NK-92 treated with Interleukin-12 subunit alpha and Interleukin-12 subunit beta, amount 100 ng/mL, for 24 hours (cell line): ENCODE measurements at regions not wholly inside any gene's neighbourhood (a gene's known extent, or its start where the extent isn't known, plus 50 kb on each side); places are given as distances from the start of the nearest gene placed in this dataset.

ENCODE experiments used
- DNase-seq: peaks from one replicate; lab custom pipeline; 2025; lab: John Stamatoyannopoulos, UW

DNA sequence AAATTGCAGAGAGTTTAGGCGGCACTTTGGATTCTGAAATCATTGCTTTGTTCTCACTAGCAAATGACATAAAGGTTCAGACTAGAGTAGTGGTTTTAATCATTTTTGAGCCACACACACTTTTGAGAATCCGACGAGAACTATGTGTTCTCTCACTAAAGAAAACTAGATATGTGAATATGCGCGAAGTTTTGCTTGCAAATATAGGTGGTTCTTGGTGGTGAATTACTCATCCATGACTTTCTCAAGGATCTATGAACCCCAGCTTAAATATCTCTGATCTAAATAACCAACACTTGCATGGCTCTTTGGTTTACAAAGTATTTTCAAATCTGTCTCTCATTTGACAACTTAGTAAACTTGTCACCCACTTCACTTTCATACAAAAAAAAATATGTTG, 54.8 kb downstream of the NOG start:
- no peak for DNase-seq

DNA sequence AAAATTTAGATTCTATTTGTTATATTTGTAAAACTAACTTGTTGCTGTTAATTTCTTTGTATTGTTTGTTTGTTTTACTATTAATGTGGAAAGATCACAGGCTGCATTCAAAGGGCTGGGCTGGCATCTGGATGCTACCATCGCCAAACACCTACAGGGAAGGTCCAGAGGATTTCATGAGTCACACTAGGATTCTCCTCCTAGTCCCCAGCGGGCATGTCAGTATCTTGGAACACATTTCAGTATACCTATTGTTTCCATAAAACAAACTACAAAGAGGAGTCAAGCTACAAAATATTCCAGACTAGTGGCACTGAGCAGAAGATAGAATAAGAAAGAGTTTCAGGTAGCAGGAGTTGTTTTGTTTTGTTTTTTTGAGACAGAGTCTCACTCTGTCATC, 55.3 kb downstream of the NOG start:
- DNase-seq: no peak

DNA sequence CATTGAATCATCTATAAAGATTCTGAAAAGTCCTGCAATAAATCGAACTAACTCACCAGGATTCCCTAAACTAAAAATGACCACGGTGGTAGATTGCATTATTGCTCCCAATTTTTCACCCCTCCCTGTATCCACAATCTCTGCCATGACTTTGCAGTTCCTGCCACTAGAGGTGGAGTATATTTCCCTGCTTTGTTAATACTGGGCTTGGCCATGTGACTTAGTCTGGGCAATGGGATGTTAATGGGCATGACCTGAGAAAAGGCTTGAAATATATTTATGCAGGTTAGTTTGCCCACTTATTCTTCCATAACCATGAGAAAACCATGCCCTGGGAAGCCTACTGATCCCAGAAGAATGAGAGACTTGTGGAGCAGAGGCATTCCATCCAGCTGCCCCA, 59.1 kb downstream of the NOG start:
- no peak for DNase-seq

DNA sequence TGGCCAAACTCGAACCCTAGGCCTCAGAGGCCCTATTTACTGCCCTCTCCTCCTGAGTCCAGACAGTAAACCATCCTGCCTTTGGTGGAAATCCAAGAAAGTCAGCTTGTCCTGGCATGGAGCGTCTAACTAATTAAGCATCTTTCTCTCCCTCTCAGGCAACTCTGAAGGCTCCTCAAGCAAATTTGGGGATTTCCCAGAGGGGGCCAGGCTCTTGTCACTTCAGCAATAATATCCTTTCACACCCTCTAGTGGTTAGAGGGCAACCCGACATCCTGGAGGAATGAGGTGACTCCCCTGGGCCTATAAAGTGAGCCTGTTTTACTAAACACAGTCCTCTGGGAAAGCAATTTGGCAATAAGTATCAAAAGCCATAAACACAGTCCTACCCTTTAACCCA, 60.4 kb downstream of the NOG start:
- peak; percentile 12 for DNase-seq

DNA sequence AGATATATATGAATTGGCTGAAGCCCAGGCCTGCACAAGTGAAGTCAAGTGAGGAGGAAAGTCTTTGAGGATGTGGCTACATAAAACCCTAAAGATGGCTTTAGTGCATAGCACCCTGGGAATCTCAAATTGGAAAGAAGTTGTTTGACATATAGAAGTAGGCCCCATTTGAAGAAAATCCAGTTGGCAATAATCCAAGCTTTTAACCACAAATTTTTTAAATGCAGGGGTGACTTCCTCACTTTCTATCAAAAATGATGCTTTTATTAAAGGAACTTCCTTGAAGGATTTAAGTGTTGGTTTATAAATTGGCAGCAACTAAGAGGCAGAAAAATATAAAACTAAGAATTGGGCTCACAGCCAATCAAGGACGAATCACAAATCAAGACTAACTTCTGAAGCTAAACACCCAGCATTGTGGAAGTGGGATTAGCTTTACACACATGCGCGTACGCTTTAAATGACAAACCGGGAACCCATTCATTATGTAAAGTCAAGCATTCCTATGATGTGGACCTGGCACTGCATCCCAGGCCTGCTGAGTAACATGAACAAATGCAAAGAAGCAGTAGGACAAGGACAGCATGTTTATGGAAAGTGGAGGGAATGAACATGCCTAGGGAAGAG, 63.3 kb downstream of the NOG start:
- DNase-seq: no peak

DNA sequence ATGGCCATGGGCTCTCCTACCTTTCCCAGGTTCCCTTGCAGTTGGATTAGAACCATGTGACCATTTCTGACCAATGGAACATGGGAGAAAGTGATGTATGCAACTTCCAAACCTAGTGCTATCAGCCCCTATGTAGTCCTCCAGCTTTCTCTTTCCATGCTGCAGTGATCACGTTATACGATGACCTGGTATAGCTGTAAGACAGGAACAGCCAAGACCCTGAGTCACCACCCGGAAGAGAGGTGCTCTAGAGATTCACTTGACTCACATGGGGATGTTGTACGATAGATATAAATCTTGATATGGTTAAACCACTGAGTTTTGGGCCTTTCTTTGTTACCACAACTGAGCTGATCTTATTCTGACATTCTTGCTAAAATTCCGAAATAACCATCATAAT, 65.1 kb downstream of the NOG start:
- no peak for DNase-seq

DNA sequence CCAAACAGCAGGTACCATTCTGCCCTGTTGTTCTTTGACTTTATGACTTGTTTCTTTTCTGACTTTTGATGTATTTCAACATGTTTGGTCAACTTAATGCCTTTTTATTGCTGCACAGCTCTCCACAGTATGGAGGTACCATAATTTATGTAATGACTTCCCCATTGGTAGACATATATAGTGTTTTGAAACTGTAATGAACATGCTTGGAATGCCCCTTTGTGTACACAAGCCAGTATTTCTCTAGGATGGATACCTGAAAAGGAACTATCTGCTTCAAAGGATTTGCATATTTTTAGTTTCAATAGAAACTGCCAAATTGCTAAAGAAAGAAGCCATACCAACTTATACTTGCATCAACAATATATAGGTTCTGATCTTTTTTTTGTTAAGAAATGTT, 66.1 kb downstream of the NOG start:
- no peak for DNase-seq

DNA sequence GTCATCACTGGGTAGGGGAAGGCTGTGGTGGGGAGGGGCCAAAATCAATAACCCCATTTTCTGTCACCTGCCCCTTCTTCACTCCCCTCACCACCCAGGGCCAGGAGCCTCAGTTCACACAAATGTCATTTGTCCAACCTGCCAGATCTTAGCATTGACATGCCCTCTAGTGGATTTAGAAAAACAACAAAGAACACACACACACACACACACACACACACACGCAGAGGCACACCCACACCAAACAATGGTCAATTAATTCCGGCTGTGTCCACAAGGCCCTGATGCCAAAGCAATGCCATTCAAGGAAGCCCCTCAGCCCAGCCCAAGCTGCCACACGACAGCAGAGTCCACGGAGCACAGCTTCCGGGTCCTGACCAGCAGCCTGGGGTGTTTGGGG, 68.4 kb downstream of the NOG start:
- no peak for DNase-seq

DNA sequence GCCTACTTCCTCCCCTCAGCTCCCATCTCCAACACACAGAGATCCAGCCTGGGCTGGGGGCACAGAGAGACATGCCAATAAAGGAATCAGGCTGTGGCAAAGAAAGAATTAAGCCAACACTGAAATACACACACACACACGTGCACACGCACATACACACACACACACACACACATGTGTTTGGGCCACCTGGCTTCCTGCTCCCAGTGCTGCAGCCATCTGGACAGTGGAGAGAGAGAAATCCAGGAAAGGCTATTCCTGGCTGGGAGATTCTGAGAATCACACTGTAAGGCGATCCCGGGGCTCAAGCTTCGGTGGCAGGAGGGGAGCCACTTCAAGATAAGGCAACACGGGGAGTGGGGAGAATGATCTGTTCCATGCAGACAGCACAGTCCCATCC, 72.4 kb downstream of the NOG start:
- no peak for DNase-seq

DNA sequence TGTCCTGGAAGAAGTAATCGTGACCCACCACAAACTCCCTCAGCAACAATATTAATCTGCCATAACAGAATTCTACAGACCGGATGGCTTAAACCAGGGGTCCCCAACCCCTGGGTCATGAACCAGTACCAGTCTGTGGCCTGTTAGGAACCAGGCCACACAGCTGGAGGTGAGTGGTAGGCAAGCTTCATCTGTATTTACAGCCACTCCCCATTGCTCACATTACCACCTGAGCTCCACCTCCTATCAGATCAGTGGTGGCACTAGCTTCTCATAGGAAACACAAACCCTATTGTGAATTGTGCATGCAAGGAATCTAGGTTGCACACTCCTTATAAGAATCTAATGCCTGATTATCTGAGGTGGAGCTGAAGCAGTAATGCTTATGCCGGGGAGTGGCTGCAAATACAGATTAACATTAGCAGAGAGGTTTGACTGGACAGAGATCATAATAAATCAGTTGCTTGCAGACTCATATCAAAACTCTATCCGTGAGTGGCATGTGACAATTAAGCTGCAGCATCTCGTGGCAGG, 74.5 kb downstream of the NOG start:
- DNase-seq: no peak

DNA sequence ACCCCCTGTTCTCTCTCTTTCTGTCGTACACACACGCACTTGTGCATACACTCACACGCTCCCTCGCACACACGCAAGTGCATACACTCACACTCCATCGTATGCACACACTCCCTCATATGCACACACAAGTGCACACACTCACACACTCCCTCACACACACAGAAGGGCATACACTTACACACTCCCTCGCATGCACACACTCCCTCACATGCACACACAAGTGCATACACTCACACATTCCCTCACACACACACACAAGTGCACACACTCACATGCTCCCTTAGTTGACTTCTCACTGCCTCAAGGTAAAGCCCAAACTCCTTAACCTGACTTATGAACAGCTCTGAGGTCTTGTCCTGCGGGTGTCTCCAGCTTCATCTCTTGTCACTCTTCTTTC, 78.7 kb downstream of the NOG start:
- DNase-seq: no peak

DNA sequence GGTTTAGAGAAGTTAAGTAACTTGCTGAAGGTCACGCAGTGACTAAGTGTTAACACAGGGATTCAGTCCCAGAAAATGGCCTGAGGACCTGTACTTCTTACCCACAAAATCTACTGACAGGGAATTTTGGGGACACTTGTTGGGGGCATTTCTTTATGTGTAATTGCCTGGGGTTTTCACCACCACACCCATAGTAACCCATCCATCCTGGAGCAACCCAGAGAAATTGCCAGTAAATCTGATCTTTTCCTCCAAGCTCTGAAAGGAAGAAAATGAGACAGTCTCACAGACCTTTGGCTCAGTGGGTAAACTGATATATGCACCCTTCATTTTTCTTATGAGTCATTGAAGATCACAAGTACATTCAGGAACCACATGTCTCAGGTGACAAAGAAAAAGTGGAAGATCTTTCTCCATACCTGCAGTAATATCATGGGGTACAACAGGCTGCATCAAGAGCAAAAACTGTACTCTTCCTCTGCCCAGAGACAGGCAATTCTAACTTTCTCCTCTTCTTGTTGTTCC, 81.0 kb downstream of the NOG start:
- no peak for DNase-seq

DNA sequence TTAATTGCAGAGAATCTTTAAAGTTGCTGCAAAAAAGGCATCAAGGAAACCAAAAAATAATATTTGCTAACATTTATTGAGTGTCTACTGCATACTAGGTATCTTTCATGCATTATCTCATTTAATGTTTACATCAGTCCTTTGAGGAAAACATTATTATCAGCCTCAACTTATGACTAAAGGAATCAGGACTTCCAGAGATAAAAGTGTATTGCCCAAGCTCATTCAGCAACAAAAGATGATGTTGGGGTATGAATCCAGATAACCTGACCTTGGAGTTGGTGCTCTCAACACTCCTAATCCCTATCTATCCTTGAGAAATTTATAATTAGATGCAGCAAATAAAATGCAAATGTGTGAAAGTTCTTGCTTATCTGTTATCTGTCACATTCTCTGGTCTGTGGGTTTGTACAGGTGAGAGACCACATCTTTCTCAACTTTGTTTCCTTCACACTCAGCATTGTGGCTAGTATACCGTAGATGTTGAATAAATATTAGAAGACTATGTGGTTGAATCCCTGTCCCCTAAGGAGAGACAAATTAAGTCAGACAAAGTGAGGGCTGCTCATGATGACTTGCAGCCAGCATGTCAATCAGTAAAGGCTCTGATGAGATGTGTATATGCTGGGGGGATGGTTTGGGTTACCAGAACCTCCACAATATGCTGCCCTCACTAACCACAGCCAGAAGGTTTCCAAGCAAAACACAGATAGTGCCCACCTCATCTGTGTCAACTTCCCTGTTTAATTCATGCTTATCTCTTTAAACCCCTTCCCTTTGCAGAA, 82.6 kb downstream of the NOG start:
- DNase-seq: no peak

DNA sequence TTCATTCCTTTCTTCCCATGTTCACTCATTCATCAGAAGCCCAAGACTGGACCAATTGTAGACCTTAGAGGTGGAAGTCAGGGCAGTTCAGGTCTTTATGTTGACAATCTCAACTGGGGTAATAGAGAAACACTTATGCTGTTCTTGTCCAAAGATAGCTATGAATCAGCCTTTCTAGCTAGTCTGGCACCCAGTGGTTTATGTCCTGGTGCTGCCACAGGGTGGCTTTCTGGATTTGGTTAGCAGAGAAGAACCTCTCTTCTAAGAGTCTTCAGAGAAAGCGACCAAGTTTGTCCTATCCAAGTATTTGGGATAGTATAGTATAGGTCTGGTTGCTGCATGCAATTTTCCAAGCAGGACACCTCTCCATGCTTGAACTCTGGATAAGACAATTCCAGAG, 83.3 kb downstream of the NOG start:
- no peak for DNase-seq

DNA sequence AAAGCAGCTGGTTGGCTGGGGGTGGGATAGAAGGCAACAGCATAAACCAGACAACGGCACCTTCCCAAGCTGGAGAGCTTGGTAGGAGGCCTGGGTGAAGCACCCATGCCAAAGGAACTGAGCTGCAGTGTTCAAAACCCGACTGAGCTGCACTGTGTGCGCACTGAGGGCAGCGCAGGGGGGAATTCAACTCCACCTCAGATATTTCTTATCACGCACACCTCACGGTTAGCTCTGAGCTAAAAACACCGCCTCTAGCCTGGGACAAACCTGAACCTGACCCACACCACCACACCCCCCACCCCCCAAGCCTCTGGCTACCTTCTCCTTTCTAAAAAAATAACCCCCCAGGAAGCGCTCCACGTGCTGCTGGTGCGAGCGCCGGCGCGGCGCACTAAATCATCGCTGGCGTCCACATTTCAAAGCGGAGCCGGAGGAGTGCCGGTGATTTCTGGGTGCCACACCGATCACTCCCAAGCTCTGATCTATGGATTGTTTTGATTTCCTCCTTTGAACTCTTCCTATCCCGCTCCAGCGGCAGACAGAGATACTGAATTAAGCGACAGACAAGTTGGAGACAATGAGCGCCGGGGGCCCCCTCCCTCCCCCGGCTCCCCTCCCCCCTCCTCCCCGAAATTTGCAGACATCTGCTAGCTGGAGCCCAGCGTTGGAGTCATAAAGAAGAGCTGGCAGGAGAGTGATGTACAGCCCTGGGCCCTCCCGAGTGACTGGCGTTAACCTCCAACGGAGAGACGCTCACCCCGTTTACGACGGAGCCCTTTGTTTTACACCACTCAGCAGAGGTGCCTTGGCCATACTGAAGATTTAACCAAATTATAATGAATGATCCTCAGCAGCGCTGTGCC, 85.0 kb downstream of the NOG start:
- DNase-seq: no peak

DNA sequence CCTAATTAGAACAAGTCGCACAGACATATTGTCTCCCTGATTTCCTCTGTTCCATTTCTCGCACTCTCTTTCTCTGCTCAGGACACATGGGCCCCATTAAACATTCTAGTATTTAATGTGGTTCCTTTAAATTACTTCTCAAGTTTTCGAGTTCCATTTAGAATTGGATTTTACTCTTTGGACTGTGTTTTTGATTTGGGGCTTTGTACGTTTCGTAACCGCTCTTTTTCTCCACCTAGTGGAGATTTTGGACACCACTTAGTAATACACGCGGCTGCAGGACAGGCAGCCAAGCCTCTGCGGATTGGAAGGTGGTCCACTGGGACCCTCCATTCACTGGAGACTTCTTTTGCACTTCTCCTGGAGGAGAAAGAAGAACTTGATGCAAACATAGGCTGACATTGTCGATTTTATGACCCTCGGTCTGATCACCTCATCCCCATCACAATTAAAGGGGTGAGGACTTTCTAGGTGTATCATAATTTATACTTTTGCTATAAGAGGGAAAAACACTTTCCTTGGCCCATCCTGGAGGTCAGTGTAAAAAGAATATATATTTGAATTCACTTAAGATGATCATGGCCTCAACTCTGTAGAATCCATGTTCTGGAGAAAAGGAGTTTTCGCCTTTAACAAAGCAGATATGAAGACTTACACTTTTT, 85.7 kb downstream of the NOG start:
- DNase-seq: no peak

DNA sequence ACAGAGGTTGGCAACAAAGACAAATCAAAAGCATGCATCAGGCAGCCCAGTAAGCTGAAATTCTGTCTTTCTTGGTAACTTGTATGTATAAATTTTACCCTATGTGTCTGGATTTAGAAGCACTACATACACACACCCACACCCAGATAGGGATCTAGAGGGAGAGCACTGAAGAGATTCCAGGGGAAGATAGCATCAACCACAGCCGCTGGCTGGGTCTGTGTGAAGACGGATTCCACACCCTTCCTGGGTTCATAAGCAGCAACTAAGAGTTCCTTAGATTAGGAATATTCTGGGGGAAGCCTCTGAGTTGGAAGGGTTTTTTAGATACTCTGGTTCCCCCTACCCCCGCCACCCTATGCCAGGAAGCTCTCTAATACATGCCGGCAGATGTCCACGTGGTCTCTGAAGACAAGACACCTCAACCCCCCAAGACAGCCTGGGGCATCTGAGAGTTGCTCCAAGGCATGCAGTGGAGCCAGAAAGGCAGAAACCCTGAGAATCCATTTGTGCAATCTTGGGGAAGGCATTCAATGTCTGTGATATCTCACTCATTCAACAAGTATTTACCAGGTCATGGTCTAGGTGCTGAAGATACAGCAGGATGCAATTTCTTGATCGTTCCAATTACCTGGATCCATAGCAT, 86.4 kb downstream of the NOG start:
- no peak for DNase-seq

DNA sequence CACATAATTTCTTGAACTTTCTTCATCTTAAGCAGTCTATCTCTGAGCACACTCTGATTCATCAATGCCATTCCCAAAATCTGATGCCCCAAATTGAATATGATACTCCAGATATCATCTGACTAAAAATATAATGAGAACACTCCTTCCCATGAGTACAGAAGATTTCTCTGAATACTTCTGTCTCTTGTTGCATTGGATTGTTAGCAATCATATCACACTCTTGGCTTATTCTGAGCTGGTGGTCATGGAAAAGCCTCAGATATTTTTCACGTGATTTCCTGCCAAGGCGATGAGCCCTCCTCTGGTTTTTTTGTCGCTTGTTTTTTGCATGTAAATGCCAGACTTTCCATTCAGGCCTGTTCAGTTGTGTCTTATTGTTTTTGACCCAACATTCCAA, 87.2 kb downstream of the NOG start:
- no peak for DNase-seq

DNA sequence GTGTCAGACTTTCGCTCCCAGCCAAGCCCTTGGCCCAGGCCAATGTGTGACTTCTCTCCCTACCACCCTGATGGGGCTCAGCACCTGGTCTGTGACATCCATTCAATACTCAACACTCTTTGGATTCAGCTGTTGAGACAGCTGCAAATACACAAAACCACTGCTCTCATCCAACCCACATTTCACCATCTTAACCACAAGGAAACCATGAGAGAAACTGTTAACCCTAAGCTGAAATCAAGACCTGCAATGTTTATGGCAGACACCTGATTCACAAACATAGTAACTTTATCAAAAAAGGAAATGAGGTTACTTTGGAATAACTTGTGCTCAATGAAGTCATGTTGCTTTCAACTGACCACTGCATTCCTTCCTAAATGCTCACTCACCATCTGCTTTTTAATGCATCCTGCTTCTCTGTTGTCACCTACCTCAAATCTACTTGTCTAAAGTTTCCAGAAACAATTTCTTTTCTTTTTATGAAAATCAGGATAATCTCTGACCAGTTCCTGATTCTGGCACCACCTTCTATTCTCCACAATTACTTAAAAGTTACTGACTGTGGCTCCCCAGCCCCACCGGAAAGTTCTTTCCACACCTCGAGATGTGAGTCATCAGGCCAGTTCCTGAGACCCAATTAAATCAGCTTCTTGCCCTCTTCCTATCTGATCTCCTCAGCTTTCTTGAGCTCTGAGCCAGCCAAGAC, 88.2 kb downstream of the NOG start:
- DNase-seq: peak; percentile 34

DNA sequence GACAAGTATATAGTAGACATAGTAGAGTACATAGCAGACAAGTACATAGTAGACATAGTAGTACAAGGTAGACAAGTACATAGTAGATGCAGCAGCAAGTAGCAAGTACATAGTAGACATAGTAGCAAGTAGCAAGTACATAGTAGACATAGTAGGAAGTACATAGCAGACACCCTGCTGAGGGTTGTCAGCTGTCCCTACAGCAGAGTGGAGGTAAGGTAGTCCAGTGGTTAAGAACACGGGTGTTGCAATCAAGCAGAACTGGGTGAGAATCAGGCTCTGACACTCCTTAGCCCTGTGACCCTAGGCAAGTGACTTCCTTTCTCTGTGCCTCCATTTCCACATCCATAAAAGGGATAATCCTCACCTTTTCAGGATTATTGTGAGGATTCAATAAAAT, 94.7 kb downstream of the NOG start:
- no peak for DNase-seq
